GM04504 (cell line): ENCODE measurements at regions not wholly inside any gene's neighbourhood (a gene's known extent, or its start where the extent isn't known, plus 50 kb on each side); places are given as distances from the start of the nearest gene placed in this dataset.

Experiments used
- DNase-seq: peaks from one replicate; pipeline ENCODE4 v3.0.0-alpha.2; 2012; ENCODE audit warnings: low read depth

DNA sequence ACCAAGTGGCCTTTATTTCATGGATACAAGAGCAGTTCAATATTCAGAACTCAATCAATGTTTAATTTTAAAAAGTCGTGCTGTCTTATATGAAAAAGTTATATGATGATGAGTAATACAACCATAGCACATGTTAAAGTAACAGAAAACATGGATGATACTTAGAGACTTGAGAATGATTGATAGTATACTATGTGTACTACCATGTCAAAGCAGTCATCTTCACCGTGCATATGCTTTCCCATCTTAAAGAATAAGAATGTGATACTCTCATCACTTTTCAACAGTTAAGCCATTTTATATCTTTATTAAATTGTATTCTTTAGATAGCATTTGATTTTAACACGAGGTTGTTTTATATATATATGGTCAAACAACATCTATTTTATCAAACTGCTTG lies 535.9 kb upstream of the ADAMTS5 start:
- no peak for DNase-seq

DNA sequence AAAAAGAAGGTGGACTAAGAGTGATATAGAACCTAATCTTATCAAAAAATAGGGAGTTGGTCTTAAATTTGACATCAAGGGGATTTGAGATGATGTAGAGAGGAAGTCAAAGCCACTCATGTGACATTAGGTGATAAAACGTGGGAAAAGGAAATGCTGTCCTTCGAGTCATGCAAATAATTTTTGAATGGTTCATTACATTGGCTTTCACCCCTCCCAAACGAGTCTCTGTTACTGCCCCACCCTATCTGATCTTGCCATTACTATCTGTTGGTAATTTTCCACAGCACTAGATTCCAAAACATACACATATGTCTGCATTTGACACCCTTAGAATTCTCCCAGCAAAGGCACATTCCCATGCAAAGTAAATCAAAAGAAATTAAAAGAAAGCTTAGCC lies 531.1 kb upstream of the ADAMTS5 start:
- no peak for DNase-seq

DNA sequence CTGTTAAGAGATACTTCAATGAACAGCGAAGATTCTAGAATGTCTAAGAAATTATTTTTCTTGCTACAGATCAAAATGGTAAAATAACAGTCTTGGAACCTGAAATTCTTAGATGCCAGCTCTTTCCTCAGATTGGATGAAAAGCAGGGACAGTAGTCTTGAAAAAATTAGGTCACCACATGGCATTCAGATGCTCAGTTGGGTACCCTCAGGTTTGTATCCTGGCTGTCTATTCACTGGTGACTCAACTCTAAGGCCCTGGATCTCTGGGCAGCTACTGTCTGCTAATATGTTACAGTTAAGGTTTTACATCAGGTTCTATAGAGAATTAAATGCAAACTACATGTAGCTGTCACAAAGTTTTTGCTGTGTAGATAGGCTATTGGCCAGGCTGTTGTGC lies 528.9 kb upstream of the ADAMTS5 start:
- no peak for DNase-seq

GRCh38 chr21:27493542-27493941 lies 526.7 kb upstream of the ADAMTS5 start:
- no peak for DNase-seq

DNA sequence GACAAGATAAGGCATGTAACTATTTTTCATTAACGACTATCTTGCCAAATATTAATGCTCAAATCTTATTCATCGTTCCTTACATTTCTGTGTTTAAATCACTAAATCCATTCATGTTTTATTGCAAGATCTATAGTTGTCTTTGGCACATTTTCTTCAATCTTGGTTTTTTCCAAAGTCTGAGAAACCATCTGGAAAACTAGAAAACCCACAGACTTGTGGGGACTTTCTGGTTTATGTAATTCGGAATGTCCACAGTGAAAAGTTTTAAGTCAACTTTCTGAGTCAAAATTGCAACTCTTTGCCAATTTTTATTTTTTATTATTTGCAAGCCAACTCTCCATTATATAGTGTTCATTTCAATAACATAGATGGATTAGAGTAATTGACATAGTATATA lies 520.8 kb upstream of the ADAMTS5 start:
- DNase-seq: no peak

DNA sequence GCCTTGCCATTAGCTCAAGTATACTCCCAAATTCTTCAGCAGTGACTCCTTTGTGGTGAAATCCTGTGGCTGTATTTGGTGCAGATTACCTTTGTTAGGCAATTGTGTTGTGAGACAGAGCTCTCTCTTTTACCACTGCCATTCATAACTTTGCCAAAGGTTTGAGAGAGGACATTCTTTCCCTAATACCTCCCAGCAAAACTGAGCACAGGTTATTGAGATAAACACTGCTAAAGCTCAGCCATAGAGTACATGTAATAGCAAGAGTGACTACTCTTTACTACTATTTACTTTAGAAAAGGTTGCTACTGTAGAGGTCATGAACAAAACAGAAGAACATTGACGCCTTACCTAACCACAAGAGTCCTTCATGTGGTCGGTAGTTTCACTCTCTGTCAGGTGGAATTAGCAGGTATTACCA lies 514.0 kb upstream of the ADAMTS5 start:
- no peak for DNase-seq

DNA sequence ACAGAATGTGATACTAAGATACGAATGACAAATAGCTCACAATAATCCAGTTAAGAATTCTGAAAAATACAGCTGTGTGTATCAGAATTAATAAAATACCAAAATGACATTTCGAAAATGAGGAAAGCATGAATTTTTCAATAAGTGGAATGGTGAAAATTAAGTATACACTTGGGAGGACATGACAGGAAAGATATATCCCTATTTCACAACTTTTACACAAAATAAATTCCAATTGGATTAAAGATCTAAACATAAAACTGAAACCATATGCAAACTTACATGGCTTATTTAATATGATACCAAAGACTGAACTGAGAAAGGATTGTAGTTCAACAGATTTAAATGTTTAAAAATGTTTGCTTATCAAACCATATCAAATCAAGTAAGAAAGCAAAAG lies 510.4 kb upstream of the ADAMTS5 start:
- DNase-seq: no peak

- no peak for DNase-seq
Measured at GRCh38 chr21:27476696-27477095, 509.8 kb upstream of the ADAMTS5 start.

- DNase-seq: no peak
Measured at GRCh38 chr21:27475363-27475955, 508.6 kb upstream of the ADAMTS5 start.

DNA sequence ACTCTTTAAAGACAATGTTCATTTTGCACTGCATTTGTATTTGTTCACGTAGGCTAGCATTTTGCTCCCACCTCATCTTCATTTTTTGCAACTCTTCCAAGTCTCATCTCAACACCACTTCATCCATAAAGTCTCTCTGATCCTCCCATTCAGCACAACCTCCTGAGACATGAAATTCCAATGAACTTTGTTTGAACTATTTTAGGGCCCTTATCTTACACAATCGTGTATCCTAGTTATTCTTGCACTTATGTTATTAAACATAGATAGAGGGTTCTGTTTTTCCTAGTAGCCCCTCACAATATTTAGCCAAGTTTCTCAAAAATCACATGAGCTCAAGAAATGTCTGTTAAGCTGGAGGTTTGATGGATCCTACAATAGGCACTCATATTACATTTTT lies 500.5 kb upstream of the ADAMTS5 start:
- DNase-seq: no peak

- DNase-seq: no peak
Measured at GRCh38 chr21:27466140-27466539, 499.3 kb upstream of the ADAMTS5 start.

- no peak for DNase-seq
Measured at GRCh38 chr21:27464648-27465047, 497.8 kb upstream of the ADAMTS5 start.

GRCh38 chr21:27462726-27463125 lies 495.8 kb upstream of the ADAMTS5 start:
- no peak for DNase-seq

- no peak for DNase-seq
Measured at GRCh38 chr21:27454234-27454633, 487.3 kb upstream of the ADAMTS5 start.

- no peak for DNase-seq
Measured at GRCh38 chr21:27451116-27451515, 484.2 kb upstream of the ADAMTS5 start.

DNA sequence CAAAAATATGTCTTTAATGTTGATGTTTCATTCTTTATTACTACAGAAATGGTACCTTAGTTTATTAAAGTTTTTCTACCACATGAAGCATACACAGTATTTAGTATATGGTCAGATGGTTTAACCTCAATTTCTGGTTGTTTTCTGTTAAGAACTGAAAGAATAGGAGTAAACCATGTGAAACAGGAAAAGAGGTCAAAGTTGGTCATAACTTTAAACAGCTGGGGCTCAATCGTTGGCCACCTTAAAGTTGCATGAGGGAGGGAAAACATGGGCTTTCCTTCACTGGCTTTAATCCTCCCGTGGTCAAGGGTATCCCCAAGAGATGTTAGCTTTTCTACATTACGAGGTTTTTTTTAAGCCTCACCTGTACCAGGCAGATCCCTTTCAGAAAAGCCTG lies 483.3 kb upstream of the ADAMTS5 start:
- DNase-seq: no peak

DNA sequence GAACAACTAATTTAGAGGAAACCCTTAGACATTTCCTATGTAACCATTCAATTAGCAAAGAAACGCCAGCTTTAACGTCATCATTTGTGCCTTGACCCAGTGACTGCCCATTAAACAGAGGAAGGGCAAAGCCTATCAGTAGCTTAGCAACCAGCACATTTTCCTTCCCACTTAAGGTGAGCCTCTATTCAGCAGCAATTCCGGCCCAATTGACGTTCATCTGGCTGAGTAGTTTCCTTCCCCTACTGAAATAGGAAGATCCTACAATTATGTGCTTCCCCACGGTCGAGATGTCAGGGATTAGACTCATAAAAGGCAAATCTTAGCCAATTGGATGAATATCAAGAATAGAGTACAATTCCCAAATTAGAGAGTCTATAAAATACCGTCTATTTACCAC lies 482.1 kb upstream of the ADAMTS5 start:
- DNase-seq: no peak

DNA sequence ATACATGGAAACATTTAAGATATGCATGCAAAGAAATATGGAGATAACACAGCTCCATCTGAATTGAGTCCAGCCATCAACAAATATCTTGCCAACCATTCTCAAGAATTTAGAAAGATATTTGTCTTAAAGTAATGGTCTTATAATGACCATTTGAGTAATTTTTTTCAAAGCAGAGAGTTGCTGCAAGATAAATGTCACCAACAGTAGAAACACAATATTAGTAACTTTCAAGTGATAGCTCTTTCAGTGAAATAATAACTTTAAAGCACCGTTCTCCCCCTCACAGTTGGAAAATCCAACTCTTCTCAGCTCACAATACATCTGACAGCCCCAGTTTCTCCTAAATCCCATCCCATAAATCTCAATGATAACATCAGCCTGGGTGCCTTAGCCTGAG lies 481.0 kb upstream of the ADAMTS5 start:
- DNase-seq: no peak

DNA sequence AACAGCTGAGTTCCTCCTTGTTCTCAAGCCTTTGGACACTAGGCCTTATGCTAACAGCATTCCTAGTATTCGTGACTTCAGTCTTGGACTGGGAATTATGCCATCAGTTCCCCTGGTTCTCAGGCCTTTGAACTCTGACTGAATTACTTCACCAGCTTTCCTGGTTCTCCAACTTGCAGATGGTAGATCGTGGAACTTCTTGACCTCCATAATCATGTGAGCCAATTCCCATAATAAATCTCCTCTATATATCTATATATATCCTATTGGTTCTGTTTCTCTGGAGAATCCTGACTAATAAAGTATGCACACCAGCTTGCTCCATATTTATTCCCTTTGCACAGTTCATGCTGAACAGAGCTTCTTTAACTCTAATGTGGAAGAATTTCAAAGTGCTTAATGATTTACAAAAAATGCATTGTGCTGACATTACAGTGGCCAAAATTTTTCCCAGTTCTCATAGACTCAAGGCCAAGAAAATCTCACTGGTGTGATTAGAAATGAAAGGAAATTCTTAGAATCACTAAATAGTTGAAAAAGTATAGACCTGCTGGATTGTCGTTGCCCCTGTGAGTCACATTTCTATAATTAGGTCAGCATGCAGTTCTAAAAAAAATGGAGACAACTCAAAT lies 462.9 kb upstream of the ADAMTS5 start:
- DNase-seq: peak; percentile 95

GRCh38 chr21:27426196-27426595 lies 459.3 kb upstream of the ADAMTS5 start:
- no peak for DNase-seq

- DNase-seq: peak; percentile 82
Measured at GRCh38 chr21:27425574-27425973, 458.7 kb upstream of the ADAMTS5 start.

DNA sequence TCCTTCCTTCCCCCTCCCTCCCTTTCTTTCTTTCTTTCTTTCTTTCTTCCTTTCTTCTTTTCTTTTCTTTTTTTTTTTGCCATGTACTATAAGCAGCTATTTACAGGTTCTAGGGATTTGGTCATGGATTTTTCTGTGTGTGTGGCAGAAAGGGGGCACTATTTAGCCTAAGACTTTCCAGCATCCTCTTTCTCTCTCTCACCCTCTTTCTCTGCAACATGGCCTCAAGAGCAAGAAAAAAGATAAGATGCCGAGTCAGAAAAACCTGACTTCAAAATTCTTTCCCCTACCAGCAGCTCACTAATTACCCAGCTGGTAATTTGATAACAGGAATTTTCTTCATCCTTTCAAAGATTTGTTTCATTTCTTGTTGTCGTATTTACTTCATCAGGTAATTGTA lies 458.3 kb upstream of the ADAMTS5 start:
- DNase-seq: no peak

DNA sequence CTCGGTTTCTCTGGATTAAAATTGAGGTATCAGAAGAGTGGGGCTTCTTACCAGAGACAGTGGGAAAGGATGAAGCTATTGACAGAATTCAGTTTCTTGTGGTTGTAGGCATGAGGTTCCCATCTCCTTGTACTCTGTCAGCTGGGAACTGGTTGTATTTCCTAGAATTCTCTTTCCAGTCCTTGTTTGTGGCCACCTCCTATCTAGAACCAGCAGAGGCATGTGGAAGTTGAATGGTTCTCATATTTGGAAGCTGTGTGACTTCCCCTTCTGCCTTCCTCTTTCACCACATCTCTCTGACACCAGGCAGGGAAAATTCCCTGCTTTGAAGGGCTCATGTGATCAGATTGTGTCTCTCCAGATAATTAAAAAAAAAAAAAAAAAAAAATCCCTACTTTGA lies 457.7 kb upstream of the ADAMTS5 start:
- no peak for DNase-seq

- no peak for DNase-seq
Measured at GRCh38 chr21:27423906-27424595, 457.2 kb upstream of the ADAMTS5 start.
